NCI-H187 (cell line): ENCODE measurements at regions not wholly inside any gene's neighbourhood (a gene's known extent, or its start where the extent isn't known, plus 50 kb on each side); places are given as distances from the start of the nearest gene placed in this dataset.
"Not testable (repeated sequence)": the region's sequence is repeated elsewhere in the genome, so short reads cannot be mapped to it uniquely, and the experiment has no call there.

Source experiments
- DNase-seq, 2 experiments: peaks; one replicate each; lab custom pipeline; 2025; lab: John Stamatoyannopoulos, UW

DNA sequence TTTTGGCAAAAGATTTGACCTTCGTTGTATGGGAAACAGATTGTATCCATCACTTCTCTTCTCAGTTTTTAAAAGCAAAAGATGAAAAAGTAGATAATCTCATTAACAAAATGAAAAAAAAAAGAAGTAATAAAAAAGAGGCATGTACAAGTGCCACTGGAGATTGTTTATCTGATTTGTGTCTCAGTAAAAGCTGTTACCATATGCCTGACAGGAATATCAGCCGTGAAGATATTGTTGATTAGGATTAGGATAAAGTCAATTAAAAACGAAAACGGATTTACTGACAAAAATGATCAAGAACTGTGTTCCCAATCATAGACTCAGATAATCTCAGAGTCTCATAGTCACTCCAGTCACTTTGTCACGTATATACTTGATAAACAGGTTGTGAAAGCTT is 842.1 kb upstream of the SLC10A2 start:
- no peak for DNase-seq

DNA sequence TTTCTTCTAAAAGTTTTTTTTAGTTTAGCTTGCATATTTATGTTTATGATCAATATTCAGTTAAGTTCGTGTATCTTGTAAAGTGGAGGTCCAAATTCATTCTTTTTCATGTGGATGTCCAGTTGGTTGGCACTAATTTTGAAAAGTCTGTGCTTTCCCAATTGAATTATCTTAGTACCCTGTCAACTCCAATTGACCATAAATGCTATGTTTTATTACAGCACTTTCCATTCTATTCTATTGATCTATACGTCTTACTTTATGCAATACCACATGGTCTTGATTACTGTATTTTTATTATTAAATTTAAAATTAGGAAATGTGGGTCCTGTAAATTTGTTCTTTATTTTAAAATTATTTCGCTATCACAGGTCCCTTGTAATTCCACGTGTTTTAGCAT is 837.6 kb upstream of the SLC10A2 start:
- no peak for DNase-seq

DNA sequence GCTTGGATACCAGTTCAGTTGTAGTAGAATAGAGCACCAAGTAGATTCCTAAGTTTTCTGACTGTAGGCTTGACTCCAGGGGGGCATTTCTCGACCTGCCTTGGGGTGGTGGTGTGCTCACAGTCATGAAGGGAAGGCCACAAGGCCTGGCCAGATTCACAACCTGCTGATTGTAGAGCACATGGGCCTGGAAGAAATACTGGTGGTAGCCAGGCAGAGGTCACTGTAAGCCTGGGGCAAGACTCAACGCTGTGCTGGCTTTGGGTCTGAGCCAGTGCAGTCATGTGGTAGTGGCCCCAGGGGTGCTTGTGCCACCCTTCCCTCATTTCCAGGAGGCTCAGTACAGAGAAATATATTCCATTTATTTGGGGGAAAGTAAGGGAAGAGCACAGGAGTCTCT is 832.3 kb upstream of the SLC10A2 start:
- DNase-seq: no peak

DNA sequence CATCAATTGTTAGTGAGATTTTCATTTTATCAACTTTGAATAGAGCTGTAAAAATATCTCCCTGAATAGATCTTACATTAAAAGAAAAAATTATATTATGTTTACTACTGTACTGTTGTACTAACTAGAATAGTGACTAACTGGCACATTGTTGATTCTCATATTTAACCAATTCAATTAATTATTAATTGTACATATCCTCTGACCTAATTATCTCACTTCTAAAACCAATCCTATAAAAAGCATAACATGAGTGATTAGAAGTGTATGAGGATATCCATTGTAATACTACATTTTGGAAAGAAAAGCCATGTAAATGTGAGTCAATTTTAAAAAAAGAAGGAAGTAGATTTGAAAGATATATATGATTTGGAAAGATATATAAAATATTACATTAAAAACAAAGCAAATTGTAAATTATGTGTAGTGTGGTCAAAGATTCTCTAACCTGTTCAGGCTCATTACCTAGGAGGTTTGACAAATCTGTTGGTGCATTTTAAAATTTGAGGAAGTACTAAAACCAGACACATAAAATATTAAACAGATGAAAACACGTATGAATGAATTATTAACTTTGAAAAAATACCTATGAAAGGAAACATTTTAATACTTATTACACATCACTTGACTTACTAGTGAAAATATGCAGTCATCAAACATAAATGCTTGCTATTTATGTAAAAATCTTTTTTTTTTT is 829.8 kb upstream of the SLC10A2 start:
- DNase-seq: no peak

DNA sequence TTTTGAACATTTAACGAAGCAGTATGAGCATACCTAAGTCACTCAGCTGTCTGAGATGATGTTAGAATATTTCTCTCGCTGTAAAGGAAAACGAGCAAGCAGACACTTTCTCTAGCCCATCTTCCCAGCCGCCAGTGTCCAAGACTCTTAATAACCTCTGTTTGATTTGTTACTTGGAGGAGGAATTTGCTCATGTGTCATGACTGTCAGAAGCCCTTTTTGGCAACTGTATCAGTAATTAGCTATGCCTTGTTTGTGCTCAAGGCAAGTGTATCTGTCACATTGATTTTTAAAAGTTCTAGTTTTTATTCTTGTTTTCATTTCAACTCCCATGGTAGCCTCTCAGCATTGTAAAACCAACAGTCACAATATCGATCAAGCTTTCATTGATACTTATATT is 828.4 kb upstream of the SLC10A2 start:
- DNase-seq: no peak

DNA sequence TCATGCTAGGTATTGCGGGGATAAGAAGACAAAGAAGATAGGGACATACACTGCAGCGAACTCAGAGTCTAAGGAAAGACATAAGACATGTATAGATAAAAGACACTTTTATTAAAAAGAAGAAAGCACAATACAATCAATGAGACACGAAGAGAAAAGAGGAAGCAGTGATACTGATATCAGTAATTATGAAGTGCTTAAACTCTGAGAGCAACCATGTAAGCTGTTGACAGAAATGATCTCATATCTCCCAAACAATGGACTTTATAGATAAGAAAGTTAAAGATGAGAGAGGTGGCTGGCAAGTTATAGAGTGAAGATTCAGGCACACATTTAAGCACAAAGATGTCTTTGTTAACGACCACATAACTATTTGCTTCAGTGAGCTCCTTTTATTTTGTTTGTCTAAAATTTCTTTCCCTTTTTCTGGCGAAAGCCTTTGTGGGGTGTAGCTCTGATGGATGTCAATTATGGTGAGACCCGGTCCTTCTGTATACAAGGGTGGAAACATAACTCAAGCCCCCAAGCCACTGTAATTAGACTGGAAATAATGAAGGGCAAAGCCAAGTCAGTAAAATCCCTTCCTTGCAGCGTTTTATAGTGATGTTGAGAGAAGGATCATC is 818.0 kb upstream of the SLC10A2 start:
- no peak for DNase-seq

DNA sequence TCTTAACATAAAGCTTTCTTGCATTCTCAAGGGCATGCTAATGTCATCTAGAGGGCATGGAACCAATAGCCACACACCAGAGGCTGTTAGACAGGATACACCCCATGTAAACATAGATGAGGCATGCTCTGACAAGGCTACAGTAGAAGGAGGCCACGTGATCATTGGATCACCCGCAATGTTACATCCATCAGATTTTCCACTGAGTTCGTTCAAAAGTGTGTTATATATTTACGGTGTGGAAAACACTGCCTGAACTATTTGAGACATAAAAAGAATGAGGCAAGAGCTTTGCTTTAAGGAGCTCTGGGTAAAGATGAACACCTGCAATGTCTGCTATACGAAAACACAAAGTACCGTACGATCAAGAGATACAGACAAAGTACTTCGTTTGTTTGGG is 817.5 kb upstream of the SLC10A2 start:
- no peak for DNase-seq

DNA sequence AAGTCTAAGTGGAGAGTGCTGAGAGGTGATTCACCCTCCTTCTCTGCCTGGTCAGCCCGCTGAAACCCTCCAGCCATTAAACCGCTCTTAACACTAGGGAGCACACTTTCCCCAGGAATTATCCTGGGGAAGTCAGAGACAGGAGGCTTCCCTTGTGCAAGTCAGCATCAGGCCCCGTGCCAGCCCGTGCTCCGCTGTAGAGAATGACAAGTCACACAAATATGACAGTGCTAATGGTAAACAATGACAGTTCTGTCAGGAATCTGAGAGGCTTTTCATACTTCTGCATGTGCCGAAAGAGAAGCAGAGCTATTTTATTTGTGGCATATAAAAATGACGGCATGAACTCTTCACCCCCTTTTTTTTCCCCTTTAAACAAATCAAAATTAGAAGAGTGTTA is 816.9 kb upstream of the SLC10A2 start:
- peak; percentile 72 to 78 for DNase-seq

DNA sequence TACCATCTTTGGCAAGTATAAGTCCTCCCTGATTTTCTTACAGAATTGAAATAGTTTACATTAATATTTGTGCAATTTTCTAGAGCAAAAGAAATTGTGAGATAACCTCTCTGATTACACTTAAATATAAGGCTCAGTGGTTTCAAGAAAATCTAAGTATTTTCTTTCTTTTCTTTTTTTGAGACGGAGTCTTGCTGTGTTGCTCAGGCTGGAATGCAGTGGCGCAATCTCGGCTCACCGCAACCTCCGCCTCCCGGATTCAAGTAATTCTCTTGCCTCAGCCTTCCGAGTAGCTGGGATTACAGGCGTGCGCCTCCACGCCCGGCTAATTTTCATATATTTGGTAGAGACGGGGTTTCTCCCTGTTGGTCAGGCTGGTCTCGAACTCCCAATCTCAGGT is 813.9 kb upstream of the SLC10A2 start:
- DNase-seq: not testable (repeated sequence)

DNA sequence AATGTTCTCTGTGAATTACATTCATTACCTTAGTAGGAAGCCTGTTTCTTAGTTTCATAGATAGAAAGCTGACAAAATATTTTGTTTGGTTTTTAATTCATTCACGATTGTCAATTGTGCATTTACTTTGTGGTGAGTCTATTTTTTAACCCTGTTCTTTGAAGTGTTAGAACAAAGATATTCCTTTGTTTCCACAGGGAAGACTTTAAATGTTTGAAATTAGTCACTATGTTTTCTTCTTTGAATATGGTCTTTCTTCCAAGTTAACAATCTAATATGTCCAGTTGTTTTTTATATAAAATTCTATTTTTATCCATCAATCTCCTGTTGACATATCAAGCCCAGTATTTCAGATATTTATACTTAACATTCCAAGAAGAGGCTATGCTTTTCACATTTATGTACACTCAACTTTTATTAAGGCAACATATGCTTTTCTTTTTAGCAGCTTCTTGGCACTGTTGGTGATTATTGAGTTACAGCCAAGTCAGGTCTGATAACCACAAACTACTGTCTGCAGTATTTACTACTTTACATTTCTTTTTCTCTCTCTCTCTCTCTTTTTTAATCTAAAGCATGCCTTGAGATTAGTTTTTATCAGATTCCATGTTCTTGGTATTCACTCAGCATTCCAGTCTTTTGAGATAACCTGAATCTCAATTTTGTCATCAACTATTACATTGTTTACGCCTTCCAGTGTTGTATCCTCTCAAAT is 812.8 kb upstream of the SLC10A2 start:
- no peak for DNase-seq

DNA sequence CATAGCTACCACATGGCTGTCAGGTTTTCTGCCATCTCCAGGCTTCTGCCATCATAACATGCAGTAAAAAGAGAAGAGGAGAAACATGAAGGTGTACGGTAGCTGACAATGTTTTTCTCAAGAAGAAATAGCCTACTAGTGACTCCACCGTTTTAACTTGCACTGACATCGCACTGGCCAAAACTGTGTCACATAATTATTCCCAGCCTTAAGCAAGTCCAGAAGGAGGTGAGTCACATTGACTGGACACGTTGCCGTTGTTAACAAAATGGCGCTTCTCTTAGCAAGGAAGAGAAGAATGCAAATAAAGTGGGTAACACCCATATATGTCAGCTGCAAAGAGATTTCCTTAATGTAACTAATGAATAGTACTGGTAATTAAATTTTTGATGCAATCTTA is 810.4 kb upstream of the SLC10A2 start:
- DNase-seq: no peak

DNA sequence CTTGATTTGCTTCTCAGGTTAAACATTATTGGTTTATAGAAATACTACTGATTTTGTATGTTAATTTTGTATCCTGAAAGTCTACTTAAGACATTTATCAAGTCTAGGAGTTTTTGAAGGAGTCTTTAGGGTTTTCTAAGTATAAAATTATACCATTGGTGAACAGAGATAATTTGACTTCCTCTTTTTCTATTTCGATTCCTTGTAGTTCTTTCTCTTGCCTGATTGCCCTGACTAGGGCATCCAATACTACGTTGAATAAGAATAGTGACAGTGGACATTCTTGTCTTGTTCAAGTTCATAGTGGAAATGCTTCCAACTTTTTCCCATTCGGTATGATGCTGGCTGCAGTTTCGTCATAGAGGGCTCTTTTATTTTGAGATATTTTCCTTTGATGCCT is 807.5 kb upstream of the SLC10A2 start:
- DNase-seq: no peak

DNA sequence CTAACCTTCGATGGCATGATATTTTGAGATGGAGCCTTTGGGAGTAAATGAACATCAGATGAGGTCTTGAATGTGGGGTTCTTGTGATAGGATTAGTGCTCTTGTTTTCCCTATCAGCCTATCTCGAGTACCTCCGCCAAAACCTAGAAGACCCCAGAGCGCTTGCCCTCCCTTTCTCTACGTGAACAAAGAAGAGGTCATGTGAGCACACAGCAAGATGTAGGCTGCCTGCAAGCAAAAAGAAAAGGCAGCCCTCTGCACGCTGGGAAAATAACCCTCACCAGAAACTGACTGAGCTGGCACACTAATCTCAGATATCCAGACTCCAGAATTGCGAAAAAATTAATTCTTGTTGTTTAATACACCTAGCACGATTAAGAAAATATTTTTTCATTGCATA is 799.8 kb upstream of the SLC10A2 start:
- no peak for DNase-seq

DNA sequence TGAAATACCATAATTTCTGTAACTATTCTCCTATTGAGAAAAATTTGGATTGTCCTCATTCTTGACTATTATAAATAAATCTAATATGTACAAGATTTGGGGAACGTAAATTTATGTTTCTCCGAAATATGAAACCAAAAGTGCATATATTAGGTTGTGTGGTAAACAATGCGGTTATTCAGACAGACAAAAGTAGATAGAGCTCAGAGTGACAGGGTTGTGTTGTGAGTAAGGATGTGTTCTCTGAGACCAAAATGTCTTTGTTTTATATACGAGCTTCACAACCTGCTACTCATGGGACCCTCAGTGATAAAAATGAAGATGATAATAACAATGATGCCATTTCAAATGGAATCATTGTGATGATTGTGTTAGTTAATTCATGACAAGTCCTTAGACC is 796.3 kb upstream of the SLC10A2 start:
- no peak for DNase-seq

DNA sequence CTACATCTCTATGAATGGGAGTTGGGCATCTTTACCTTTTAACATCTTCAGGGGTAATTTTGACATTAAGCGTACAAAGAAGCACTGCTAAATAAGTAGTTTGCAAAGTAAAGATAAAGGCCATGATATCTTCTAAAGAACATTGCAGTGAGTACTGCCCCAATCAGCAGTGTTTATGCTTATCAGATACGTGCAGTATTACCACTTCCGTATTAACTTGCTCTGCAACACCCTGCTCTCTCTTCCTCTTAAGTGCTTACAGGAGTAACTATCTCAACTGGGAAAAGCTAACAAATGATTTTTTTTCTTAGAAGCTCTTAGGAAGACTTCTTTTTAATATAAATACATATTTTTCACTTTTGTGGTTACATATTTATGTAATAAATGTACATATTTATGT is 793.7 kb upstream of the SLC10A2 start:
- no peak for DNase-seq

DNA sequence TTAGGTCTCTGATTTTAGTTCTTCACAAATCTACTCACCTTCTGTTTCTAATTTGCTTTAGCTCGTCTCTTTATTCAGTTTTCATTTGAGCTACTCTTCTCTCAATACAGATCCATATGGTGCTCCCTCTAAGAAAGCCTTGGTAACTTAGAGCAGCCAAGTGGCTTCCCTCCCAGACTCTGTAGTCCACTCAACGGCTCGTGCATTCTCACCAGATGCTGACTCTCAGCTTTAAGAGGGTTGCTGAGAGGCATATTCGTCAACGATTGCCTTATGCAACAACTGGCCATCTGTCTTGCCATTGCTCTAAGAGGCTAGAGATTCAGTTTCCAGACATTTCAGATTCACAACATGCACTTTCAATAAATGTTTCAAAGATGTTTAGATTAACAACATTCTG is 785.8 kb upstream of the SLC10A2 start:
- peak; percentile 47 to 58 for DNase-seq

DNA sequence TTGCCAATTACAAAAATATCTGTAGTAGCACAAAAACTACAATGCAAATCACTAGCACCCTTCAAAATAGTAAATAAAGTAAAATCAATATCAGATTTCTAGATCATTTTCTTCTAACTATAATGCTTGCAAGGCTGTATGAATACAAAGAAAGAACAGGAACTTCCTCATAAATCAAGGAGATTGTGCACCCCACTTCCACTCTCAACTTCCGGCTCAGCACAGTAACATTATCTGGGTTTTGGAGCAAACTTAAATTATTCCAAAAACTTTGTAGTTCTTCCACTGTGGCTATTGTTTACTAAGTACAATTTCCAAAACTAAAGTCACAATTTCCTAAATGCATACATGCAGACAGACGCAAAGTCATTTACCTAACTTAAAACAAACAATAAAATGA is 778.3 kb upstream of the SLC10A2 start:
- no peak for DNase-seq

DNA sequence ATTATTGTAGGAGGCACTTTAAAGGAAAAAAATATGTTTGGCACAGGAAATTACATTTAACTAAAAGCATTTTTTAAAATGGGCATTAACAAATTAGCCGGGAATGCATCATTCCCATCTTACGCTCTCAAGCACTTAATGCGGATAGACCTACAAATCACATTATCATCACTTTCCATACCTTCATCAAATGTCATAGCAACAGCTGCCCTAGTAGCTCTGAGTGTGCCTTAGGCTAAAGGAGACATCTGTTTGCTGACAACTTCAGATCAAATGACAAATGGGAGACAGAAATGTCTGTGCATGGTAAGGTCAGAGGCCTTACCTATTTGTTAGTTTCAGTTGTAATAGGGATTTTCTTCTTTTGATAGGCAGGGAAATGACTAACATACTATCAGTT is 773.2 kb upstream of the SLC10A2 start:
- DNase-seq: no peak

DNA sequence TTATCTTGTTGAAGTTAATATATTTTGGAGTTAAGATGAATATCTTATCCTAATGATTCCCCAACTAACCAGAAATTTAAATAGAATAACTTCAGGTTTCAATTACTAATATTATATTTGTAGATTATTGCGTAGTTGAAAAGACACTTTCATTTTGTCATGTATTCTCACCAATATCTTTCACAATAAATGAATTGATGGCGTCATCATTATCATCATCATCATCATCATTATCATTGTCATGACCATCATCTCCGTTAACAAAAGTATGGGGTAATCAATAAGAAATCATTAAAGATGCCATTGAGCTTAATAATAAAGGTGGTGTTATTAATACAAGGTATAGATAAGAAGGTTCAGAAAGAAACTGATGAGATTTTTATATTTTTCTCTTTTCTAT is 768.8 kb upstream of the SLC10A2 start:
- no peak for DNase-seq

DNA sequence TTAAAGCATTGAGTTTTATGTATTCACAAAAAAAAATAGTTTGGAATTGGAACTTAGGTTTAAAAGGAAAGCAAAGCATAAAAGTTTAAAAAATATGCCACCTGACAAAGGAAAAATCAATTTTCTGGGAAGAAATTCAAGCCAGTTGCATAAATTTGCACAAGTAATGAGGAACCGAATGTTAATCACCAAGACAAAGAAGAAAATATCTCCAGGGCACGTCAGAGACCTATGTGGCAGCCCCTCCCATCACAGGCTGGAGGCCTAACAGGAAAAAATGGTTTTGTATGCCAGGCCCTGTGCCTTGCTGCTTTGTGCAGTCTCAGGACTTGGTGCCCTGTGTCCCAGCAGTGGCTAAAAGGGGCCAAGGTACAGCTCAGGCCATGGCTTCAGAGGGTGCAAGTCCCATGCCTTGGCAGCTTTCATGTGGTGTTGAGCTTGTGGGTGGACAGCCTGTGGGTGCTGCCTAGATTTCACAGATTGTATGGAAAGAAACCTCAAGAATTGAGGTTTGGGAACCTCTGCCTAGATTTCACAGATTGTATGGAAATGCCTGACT is 767.2 kb upstream of the SLC10A2 start:
- no peak for DNase-seq

DNA sequence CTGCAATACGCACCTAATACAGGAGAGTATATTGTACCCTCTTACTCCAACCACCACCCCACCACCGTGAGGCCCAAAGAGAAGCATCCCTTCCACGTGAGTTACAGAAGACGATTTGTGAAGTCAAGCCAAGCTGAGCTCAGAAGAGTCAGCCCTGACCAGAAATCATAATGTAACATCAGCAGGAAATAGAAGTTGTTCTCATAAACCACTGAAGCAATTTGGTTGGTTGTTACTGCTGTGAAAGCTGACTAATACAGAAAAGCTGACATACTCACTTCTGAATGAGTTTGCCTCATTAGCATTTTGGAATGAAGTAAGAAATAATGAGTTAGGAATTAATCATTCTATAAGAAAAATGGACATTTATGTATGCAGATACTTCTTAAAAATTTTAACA is 749.4 kb upstream of the SLC10A2 start:
- no peak for DNase-seq

DNA sequence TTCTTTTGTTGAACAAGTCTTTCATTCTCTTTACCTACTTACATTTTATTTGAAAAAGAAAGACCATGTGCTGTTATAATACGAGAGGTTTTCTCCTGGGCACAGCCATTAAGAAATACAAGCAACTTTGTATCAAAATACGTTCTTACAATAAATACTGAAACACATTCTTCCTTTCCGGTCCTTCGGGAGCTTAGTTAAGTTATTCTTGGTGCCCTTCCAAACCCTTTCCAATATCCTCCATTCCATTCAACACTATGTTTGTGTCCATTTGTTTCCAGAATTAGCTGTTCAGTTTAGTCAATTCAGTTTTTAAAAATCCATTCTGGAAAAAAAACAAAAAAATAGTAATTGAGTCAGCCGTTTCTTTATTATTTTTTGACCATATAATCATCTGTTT is 746.8 kb upstream of the SLC10A2 start:
- DNase-seq: no peak

DNA sequence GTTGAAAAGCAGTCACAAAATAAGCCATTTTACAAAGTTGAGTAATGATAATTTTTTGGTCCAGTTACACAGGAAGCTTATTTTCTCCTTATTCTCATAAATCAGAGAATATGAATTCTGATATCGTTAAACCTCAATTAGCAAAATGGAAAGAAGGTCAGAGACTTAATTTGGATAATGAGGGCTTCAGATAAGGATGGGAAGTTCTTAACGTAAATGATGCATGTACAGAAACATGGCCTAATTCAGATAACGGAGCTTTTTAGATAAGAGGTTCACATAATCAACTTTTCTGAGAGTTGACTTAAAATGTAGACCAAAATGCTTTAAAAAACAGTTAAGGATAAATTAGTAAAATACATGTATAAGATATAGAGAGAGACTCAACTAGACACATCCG is 746.3 kb upstream of the SLC10A2 start:
- no peak for DNase-seq
